GM06990 (cell line): ENCODE measurements at regions not wholly inside any gene's neighbourhood (a gene's known extent, or its start where the extent isn't known, plus 50 kb on each side); places are given as distances from the start of the nearest gene placed in this dataset.

Experiments
- DNase-seq: peaks from one replicate; pipeline ENCODE4 v3.0.0-alpha.2; 2011; ENCODE audit not compliant: insufficient read length; ENCODE audit errors: extremely low read depth
- H3K27me3 ChIP-seq: replicated peaks from 2 replicates; pipeline ENCODE4 v1.6.0; 2011; ENCODE audit warnings: low read length; ENCODE audit not compliant: control insufficient read depth, insufficient read depth
- H3K36me3 ChIP-seq: 2 replicates; pipeline ENCODE4 v1.5.1; 2011; ENCODE audit warnings: low read length; ENCODE audit not compliant: control insufficient read depth, insufficient read depth
- H3K4me3 ChIP-seq: replicated peaks from 2 replicates; pipeline ENCODE4 v1.5.1; 2011; ENCODE audit warnings: low read depth, mild to moderate bottlenecking, control low read depth, low read length
- CTCF ChIP-seq: IDR thresholded peaks from 2 replicates; pipeline ENCODE4 v1.5.1; 2011; ENCODE audit warnings: low read length, control low read depth, mild to moderate bottlenecking, inconsistent platforms; ENCODE audit not compliant: insufficient read depth, poor library complexity, severe bottlenecking

GRCh38 chrX:45540181-45540580 lies 339.5 kb upstream of the DIPK2B start:
- Histone ChIP-seq H3K27me3 (no peaks in the 10 kb centered on the region), H3K4me3 (no peak overlapping the region), H3K36me3 (no peaks in the 10 kb centered on the region)
- no peak for DNase-seq
- TF ChIP-seq CTCF = no peak

- DNase-seq = no peak
- no peak overlapping the region for H3K4me3 ChIP-seq
- no peaks in the 10 kb centered on the region for H3K36me3 ChIP-seq
- TF ChIP-seq CTCF = no peak
- no peaks in the 10 kb centered on the region for H3K27me3 ChIP-seq
These were observed 337.3 kb upstream of the DIPK2B start for GRCh38 chrX:45537936-45538335.

GRCh38 chrX:45527834-45528233 lies 327.2 kb upstream of the DIPK2B start:
- Histone ChIP-seq H3K4me3 (no peak overlapping the region), H3K36me3 (no peaks in the 10 kb centered on the region), H3K27me3 (no peaks in the 10 kb centered on the region)
- no peak for TF ChIP-seq CTCF
- DNase-seq = no peak

- Histone ChIP-seq H3K36me3 (no peaks in the 10 kb centered on the region), H3K27me3 (no peaks in the 10 kb centered on the region), H3K4me3 (no peak overlapping the region)
- DNase-seq = no peak
- no peak for TF ChIP-seq CTCF
These were observed 324.1 kb upstream of the DIPK2B start for GRCh38 chrX:45524805-45525204.

GRCh38 chrX:45524296-45524695 lies 323.6 kb upstream of the DIPK2B start:
- Histone ChIP-seq H3K27me3 (no peaks in the 10 kb centered on the region), H3K36me3 (no peaks in the 10 kb centered on the region), H3K4me3 (no peak overlapping the region)
- no peak for TF ChIP-seq CTCF
- no peak for DNase-seq

- no peak for DNase-seq
- Histone ChIP-seq H3K36me3 (no peaks in the 10 kb centered on the region), H3K4me3 (no peak overlapping the region), H3K27me3 (no peaks in the 10 kb centered on the region)
- TF ChIP-seq CTCF = no peak
These were observed 317.9 kb upstream of the DIPK2B start for GRCh38 chrX:45518552-45518951.
